ENCODE measurements at regions not wholly inside any gene's neighbourhood (a gene's known extent, or its start where the extent isn't known, plus 50 kb on each side); places are given as distances from the start of the nearest gene placed in this dataset.

- TF ChIP-seq, protein P1, sequence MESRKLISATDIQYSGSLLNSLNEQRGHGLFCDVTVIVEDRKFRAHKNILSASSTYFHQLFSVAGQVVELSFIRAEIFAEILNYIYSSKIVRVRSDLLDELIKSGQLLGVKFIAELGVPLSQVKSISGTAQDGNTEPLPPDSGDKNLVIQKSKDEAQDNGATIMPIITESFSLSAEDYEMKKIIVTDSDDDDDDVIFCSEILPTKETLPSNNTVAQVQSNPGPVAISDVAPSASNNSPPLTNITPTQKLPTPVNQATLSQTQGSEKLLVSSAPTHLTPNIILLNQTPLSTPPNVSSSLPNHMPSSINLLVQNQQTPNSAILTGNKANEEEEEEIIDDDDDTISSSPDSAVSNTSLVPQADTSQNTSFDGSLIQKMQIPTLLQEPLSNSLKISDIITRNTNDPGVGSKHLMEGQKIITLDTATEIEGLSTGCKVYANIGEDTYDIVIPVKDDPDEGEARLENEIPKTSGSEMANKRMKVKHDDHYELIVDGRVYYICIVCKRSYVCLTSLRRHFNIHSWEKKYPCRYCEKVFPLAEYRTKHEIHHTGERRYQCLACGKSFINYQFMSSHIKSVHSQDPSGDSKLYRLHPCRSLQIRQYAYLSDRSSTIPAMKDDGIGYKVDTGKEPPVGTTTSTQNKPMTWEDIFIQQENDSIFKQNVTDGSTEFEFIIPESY (IDR thresholded peaks at IDR 0.05), result no peak
- TF ChIP-seq FOXA2 (IDR thresholded peaks at IDR 0.05) (no peak), RAD21 (IDR thresholded peaks at IDR 0.05) (no peak), EGR1 (IDR thresholded peaks at IDR 0.05; ENCODE audit: low read depth in 2 of 2) (no peak), ATF3 (IDR thresholded peaks at IDR 0.05) (no peak), JUND (IDR thresholded peaks at IDR 0.05) (no peak), HNF4A (conservative IDR thresholded peaks at IDR 0.05) (no peak), GABPA (IDR thresholded peaks at IDR 0.05 in 1 of 2, conservative IDR thresholded peaks at IDR 0.05 in 1 of 2) (no peak)
Observed at GRCh38 chr5:135221187-135221473, 177.9 kb downstream of the MACROH2A1 start (continued).

DNA sequence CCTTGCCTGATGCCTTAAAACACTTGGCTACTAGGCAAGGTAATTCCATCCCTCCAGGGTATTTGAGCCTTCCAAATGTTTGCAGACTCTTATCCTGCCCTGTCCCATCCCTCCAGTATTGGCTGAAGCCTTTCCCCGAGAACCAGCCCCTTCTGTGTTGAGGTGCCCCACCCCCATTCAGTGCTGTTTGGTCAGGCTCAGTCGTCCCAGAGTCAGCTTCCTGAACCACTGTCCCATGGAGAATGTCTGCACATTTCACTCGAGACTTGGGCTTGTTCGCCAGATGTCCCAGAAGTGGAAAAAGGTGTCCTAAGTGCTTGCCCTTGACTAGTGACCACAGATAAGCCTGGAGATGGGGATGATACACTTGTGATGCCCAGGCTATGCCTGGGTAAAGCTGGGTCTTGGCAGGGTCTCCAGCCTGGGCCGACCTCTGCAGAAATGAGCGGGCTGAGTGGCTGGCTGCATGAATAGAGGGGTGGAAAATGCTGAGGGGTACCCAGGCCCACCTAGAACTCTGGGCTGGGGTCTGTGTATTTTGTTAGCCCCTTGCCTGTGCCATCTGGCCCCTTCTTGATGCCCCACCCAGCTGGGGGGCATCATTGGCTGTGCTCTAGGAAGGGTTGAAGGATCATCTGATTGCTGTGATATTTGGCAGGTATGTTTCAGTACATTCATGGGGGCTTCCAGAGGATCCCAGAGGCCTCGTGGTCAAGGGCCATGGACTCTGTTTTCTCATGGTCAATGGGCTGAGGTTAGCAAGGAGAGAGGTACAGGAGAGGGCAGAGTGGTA is 178.4 kb downstream of the MACROH2A1 start:
- Histone ChIP-seq H3K4me1 (ENCODE audit: control insufficient read depth in 4 of 4, insufficient read depth in 4 of 4, low read length in 3 of 4) (no peaks in the 10 kb centered on the region), H3K9ac (ENCODE audit: low read depth in 1 of 2, low read length in 2 of 2) (no peak overlapping the region), H3K36me3 (ENCODE audit: control insufficient read depth in 4 of 4, insufficient read depth in 3 of 4, low read depth in 1 of 4, low read length in 3 of 4) (no peaks in the 10 kb centered on the region), H3K9me3 (ENCODE audit: control insufficient read depth in 4 of 4, low read length in 3 of 4) (no peaks in the 10 kb centered on the region), H3K4me3 (ENCODE audit: low read depth in 1 of 3, low read length in 3 of 3) (no peak overlapping the region), H3K27me3 (ENCODE audit: control insufficient read depth in 4 of 4, insufficient read depth in 4 of 4, low read length in 3 of 4) (no peaks in the 10 kb centered on the region), H3K27ac (ENCODE audit: low read depth in 1 of 2, low read length in 2 of 2) (no peak overlapping the region)
- WGBS, result 91% methylated on average over 7 of the region's 7 CpGs
- TF ChIP-seq RXRA (IDR thresholded peaks at IDR 0.05) (no peak), HNF4A (conservative IDR thresholded peaks at IDR 0.05) (no peak), NR2F2 (IDR thresholded peaks at IDR 0.05) (no peak), TAF1 (conservative IDR thresholded peaks at IDR 0.05) (no peak), HNF4G (IDR thresholded peaks at IDR 0.05) (no peak), REST (IDR thresholded peaks at IDR 0.05) (no peak), SP1 (IDR thresholded peaks at IDR 0.05) (no peak)
- no peak for DNase-seq (ENCODE audit: low spot score)

DNA sequence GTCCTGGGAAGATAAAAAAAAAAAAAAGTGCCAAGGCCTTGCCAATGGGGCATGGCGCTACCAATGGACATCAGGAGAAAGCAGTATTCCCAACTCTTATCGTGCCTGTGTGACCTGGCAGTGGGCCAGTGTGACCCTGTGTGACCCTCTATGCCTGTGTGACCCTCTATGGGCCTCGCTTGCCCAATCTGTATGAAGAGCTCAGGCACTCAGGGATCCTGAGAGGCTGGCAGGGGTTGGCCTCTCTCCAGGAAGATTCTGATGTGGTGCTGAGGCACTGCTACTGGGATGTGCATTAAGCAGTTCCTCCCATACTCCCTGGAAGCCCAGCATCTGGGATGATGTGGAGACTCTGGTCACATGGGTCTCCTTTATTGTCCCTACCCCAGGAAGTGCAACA is 179.2 kb downstream of the MACROH2A1 start:
- DNase-seq (ENCODE audit: low spot score), result no peak

More for the DNA sequence above, 179.2 kb downstream of the MACROH2A1 start:
- Histone ChIP-seq H3K9me3 (ENCODE audit: control insufficient read depth in 4 of 4, low read length in 3 of 4) (no peaks in the 10 kb centered on the region), H3K4me3 (ENCODE audit: low read depth in 1 of 3, low read length in 3 of 3) (no peak overlapping the region), H3K27me3 (ENCODE audit: control insufficient read depth in 4 of 4, insufficient read depth in 4 of 4, low read length in 3 of 4) (no peaks in the 10 kb centered on the region), H3K36me3 (ENCODE audit: control insufficient read depth in 4 of 4, insufficient read depth in 3 of 4, low read depth in 1 of 4, low read length in 3 of 4) (no peaks in the 10 kb centered on the region), H3K9ac (ENCODE audit: low read depth in 1 of 2, low read length in 2 of 2) (no peak overlapping the region), H3K4me1 (ENCODE audit: control insufficient read depth in 4 of 4, insufficient read depth in 4 of 4, low read length in 3 of 4) (no peaks in the 10 kb centered on the region), H3K27ac (ENCODE audit: low read depth in 1 of 2, low read length in 2 of 2) (no peak overlapping the region)
- TF ChIP-seq FOXA1 (IDR thresholded peaks at IDR 0.05), result no peak
- TF ChIP-seq YY1 (IDR thresholded peaks at IDR 0.05), result no peak
- no peak for TF ChIP-seq GABPA (IDR thresholded peaks at IDR 0.05 in 1 of 2, conservative IDR thresholded peaks at IDR 0.05 in 1 of 2)
- TF ChIP-seq JUND (IDR thresholded peaks at IDR 0.05), result no peak
- no peak for TF ChIP-seq EGR1 (IDR thresholded peaks at IDR 0.05; ENCODE audit: low read depth in 2 of 2)
- TF ChIP-seq MAX (IDR thresholded peaks at IDR 0.05), result no peak
- TF ChIP-seq ATF3 (IDR thresholded peaks at IDR 0.05), result no peak
- no peak for TF ChIP-seq FOXA2 (IDR thresholded peaks at IDR 0.05)
- no peak for TF ChIP-seq NR2F2 (IDR thresholded peaks at IDR 0.05)
- TF ChIP-seq REST (IDR thresholded peaks at IDR 0.05), result no peak
- no peak for TF ChIP-seq RAD21 (IDR thresholded peaks at IDR 0.05)
- TF ChIP-seq RXRA (IDR thresholded peaks at IDR 0.05), result no peak
- TF ChIP-seq HNF4A (conservative IDR thresholded peaks at IDR 0.05), result no peak
- TF ChIP-seq TAF1 (conservative IDR thresholded peaks at IDR 0.05), result no peak
- TF ChIP-seq, protein P1 (IDR thresholded peaks at IDR 0.05), result no peak
- WGBS, result 74% methylated on average over 3 of the region's 3 CpGs

All from liver (tissue), 7 donors.